ENCODE measurements at regions not wholly inside any gene's neighbourhood (a gene's known extent, or its start where the extent isn't known, plus 50 kb on each side); places are given as distances from the start of the nearest gene placed in this dataset.

DNA sequence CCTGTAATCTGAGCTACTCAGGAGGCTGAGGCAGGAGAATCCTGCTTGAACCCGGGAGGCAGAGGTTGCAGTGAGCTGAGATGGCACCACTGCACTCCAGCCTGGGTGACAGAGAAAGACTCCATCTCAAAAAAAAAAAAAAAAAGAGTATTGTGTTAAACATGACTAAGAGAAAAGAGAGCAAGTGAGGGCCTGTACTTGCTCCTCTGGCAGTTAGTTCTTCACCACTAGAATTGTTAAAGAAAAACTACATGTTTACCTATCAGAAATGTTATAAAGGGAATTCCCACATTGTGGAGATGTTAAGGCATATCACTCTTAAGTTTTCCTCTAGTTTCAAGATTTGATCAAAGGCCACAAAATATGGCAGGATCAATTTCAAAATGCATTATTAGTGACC lies 75.4 kb upstream of the LRATD1 start:
- TF ChIP-seq CTCF (optimal IDR thresholded peaks at IDR 0.05 in 1 of 3, IDR thresholded peaks at IDR 0.05 in 1 of 3, conservative IDR thresholded peaks at IDR 0.05 in 1 of 3; ENCODE audit: extremely low read depth in 1 of 3, insufficient read depth in 2 of 3, low read length in 3 of 3) (no peak), EZH2 (IDR thresholded peaks at IDR 0.05; ENCODE audit: low read length) (no peak)
